HG02759 (cell line): ENCODE measurements at regions not wholly inside any gene's neighbourhood (a gene's known extent, or its start where the extent isn't known, plus 50 kb on each side); places are given as distances from the start of the nearest gene placed in this dataset.
"Not testable (repeated sequence)": the region's sequence is repeated elsewhere in the genome, so short reads cannot be mapped to it uniquely, and the experiment has no call there.

ENCODE experiments used
- ATAC-seq: cut with Tn5 transposase; IDR thresholded peaks from one replicate; pipeline ENCODE4 v1.9.1; 2021; ENCODE audit warnings: mild to moderate bottlenecking, moderate library complexity; ENCODE audit not compliant: unreplicated experiment

GRCh38 chr7:69078997-69079769 is 519.1 kb upstream of the AUTS2 start:
- ATAC-seq: no peak

DNA sequence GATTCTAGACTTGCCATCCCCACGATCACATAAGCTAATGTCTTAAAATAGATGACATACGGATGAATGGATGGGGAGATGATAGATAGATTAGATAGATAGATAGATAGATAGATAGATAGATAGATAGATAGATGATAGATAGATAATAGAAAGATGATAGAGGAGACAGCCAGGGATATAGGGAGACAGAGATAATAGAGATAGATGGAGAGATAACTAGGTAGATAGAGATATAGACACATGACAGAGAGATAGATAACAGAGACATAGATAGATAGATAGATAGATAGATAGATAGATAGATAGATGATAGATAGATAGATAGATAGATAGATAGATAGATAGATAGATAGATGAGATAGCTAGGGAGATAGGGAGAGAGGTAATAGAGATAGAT is 511.0 kb upstream of the AUTS2 start:
- ATAC-seq: not testable (repeated sequence)

DNA sequence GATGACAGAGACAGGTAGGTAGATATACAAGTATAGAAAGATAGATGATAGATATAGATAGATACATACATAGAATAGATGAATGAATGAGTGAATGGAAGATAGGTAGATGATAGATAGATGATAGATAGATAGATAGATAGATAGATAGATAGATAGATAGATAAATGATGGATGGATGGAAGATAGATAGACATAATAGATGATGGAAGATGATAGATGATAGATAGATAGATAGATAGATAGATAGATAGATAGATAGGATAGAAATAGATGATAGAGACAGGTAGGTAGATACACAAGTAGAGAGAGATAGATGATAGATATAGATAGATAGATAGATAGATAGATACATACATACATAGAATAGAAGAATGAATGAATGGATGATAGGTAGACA is 510.1 kb upstream of the AUTS2 start:
- no peak for ATAC-seq

DNA sequence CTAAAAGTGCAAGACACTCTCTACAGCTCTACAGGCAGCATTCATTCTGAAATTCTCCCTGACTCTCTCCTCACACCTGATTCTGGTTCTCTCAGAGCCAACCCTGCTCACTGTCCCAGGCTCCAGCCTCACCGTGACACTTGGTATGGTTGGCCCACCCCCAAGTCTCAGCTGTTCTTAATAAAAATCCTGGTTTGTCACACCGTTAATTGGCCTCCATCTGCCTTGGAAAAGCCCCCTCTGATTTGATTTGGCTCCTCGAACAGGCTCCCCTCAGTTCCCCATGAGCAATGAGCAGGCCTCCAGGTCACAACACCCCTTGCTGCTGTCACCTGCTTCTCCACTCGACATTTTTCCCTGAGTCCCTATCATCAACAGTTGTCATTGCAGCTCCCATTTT is 507.3 kb upstream of the AUTS2 start:
- ATAC-seq: no peak

GRCh38 chr7:69091521-69091920 is 506.8 kb upstream of the AUTS2 start:
- no peak for ATAC-seq

DNA sequence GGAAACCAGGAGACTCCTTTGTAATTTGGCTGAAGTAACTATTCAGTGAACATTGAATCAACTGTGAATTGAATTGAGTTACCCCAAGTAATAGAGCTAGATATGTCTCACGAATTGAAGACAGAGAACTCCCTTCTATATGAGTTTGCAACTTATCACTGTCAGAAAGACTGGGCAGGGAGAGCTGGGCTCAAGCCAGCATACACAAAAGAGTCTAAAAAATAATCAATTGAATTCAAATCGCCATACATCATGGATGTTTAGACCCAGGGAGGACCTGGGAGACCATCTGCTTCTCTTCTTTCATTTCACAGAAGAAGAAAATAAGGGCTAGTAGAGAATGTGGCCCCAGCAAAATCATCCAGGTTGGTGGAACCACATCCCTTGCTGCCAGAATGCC is 503.1 kb upstream of the AUTS2 start:
- no peak for ATAC-seq

- ATAC-seq: no peak
These were observed 502.6 kb upstream of the AUTS2 start for GRCh38 chr7:69095649-69096048.

- ATAC-seq: no peak
These were observed 494.3 kb upstream of the AUTS2 start for GRCh38 chr7:69104023-69104422.

GRCh38 chr7:69105092-69105491 is 493.2 kb upstream of the AUTS2 start:
- no peak for ATAC-seq

DNA sequence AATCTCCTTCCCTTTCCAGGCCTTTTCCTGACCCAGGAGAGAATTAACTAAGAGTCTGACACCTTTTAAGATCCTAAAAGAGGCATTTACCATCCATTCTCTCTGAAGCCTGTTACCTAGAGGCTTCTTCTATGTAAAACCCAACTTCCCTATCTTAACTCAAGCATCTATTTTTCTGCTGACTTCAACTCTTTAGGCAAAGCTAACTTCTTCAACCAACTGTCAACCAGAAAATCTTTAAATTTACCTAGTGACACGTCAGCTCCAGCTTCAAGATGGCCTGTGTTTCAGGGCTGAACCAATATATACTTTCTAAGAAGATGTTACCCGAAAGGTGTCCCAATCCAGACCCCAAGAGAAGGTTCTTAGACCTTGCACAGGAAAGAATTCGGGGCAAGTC is 492.3 kb upstream of the AUTS2 start:
- ATAC-seq: no peak

DNA sequence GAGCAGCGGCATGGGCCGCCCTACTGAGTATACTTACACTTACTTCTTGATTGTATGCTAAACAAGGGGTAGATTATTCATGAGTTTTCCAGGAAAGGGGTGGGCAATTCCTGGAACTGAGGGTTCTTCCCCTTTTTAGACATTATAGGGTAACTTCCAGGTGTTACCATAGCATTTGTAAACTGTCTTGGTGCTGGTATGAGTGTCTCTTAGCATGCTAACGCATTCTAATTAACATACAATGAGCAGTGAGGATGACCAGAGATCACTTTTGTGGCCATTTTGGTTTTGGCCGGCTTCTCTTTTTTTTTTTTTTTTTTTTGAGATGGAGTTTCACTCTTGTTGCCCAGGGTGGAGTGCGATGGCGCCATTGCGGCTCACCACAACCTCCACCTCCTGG is 491.8 kb upstream of the AUTS2 start:
- not testable (repeated sequence) for ATAC-seq

DNA sequence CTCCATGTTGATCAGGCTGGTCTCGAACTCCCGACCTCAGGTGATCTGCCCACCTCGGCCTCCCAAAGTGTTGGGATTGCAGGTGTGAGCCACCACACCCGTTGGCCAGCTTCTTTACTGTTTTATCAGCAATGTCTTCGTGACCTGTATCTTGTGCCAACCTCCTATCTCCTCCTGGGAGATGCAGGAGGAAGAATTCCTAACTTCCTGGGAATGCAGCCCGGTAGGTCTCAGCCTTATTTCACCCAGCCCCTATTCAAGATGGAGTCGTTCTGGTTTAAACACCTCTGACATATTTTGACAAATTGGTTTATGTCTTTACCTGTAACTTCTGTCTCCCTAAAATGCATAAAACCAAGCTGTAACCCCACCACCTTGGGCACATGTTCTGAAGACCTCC is 491.3 kb upstream of the AUTS2 start:
- not testable (repeated sequence) for ATAC-seq

GRCh38 chr7:69108097-69108496 is 490.2 kb upstream of the AUTS2 start:
- ATAC-seq: no peak

- ATAC-seq: no peak
These were observed 489.0 kb upstream of the AUTS2 start for GRCh38 chr7:69109246-69109645.

DNA sequence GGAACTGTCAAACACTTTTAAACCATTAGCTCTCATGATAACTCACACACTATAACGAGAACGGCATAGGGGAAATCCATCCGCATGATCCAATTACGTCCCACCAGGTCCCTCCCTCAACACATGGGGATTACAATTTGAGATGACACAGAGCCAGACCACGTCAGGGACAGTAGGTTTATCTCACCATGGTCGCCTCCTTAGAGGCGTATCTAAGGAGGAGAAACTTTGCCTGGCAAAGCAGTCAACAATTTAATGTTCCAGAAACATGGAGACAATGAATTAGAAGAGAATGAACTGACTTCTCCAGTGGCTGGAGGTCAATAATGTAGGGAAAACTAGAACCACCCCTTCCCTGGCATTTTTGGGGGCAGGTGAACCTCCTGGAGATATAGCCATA is 488.4 kb upstream of the AUTS2 start:
- ATAC-seq: no peak

GRCh38 chr7:69110450-69111050 is 487.7 kb upstream of the AUTS2 start:
- no peak for ATAC-seq

DNA sequence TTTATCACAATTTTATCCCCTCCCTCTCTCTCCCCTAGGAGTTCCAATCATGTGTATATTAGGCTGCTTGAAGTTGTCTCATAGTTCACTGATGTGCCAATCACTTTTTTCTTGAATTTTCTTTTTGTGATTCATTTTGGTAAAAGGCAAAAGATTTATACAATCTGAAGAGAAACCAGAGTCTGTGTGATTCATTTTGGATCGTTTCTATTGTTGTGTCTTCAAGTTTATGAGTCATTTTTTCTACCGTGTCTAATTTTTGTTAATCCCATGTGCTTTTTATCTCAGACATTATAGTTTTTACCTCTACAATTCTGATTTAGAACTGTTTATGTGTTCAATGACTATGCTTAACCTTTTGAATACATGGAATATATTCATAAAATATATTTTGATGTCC is 483.9 kb upstream of the AUTS2 start:
- no peak for ATAC-seq

DNA sequence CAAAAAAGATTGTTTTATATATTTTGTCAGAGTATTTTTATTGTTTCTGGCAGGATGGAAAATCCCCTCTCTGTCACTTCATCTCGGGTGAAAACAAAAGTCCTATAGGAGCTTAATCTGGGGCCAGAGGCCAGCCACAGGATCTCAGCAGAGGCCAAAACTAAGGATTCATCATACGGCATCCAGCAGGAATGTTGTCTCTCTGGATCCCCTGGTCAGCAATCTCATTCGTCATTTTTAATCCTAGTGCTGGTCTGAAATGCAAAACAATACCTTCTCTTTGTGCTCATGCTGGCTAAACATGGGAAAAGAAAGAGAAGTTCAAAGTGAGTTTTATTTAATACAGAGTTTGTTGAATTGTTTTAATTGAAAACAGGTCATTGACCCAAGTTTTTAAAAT is 482.5 kb upstream of the AUTS2 start:
- no peak for ATAC-seq

DNA sequence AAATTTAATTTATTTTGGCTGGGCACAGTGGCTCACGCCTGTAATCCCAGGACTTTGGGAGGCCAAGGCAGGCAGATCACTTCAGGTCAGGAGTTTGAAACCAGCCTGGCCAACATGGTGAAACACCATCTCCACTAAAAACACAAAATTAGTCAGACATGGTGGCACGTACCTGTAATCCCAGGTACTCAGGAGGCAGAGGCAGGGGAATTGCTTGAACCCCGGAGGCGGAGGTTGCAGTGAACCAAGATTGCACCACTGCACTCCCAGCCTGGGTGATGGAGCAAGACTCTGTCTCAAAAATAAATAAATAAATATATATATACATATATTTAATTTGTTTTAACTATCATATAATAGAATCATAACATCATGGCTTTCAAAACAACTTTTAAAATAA is 482.1 kb upstream of the AUTS2 start:
- not testable (repeated sequence) for ATAC-seq

GRCh38 chr7:69122953-69123352 is 475.3 kb upstream of the AUTS2 start:
- no peak for ATAC-seq

- no peak for ATAC-seq
These were observed 471.3 kb upstream of the AUTS2 start for GRCh38 chr7:69126896-69127479.

GRCh38 chr7:69129524-69129923 is 468.8 kb upstream of the AUTS2 start:
- no peak for ATAC-seq
